Natural killer cell (primary cell): ENCODE measurements at regions not wholly inside any gene's neighbourhood (a gene's known extent, or its start where the extent isn't known, plus 50 kb on each side); places are given as distances from the start of the nearest gene placed in this dataset.

ENCODE experiments used
- ATAC-seq, 3 donors: fragments of 150-1000 bp in 2 of 3; fragments of 200-7000 bp in 1 of 3; cut with Tn5 transposase; 1 replicate in 1 of 3; 2 replicates in 2 of 3; pipeline ENCODE4 v1.10.0; 2021; ENCODE audit warnings: mild to moderate bottlenecking in 2 of 3, moderate library complexity in 2 of 3
- DNase-seq, 2 donors: peaks; one replicate each; pipeline versions ENCODE4 v3.0.0 to v3.0.0-alpha.2; 2013 to 2021; ENCODE audit warnings: mixed read lengths in 1 of 2
- H3K27ac ChIP-seq: one replicate; pipeline ENCODE4 v1.5.1; 2013; ENCODE audit warnings: mild to moderate bottlenecking, low read length
- H3K27me3 ChIP-seq: one replicate; pipeline ENCODE4 v1.6.1; 2013; ENCODE audit warnings: low read length; ENCODE audit not compliant: control insufficient read depth, insufficient read depth
- H3K36me3 ChIP-seq: one replicate; pipeline ENCODE4 v1.6.1; 2013; ENCODE audit warnings: low read length; ENCODE audit not compliant: control insufficient read depth, insufficient read depth
- H3K4me1 ChIP-seq: one replicate; pipeline ENCODE4 v1.6.1; 2013; ENCODE audit warnings: low read length; ENCODE audit not compliant: control insufficient read depth, insufficient read depth
- H3K4me3 ChIP-seq: one replicate; pipeline ENCODE4 v1.5.1; 2013; ENCODE audit warnings: low read length
- H3K9me3 ChIP-seq: one replicate; pipeline ENCODE4 v1.6.1; 2013; ENCODE audit warnings: low read length; ENCODE audit not compliant: control insufficient read depth, insufficient read depth
- H3K27ac Mint-ChIP-seq, 2 donors: one replicate each; pipeline ENCODE4 v1.8.0; 2022; ENCODE audit warnings: mild to moderate bottlenecking in 2 of 2, mixed read lengths in 2 of 2, moderate library complexity in 1 of 2
- H3K27me3 Mint-ChIP-seq, 2 donors: one replicate each; pipeline ENCODE4 v1.8.0; 2022; ENCODE audit warnings: low read depth in 2 of 2, mixed read lengths in 2 of 2
- H3K36me3 Mint-ChIP-seq: one replicate; pipeline ENCODE4 v1.8.0; 2022; ENCODE audit warnings: mixed read lengths
- H3K4me1 Mint-ChIP-seq, 2 donors: one replicate each; pipeline ENCODE4 v1.8.0; 2022; ENCODE audit warnings: mixed read lengths in 2 of 2
- H3K4me3 Mint-ChIP-seq: one replicate; pipeline ENCODE4 v1.8.0; 2022; ENCODE audit warnings: mild to moderate bottlenecking, moderate library complexity, mixed read lengths
- H3K9me3 Mint-ChIP-seq, 2 donors: one replicate each; pipeline ENCODE4 v1.8.0; 2022; ENCODE audit warnings: mixed read lengths in 2 of 2
- CTCF ChIP-seq: fragments of 200-600 bp; IDR thresholded peaks from one replicate; pipeline ENCODE4 v1.8.0; 2022; ENCODE audit warnings: antibody characterized with exemption
- WGBS: methylation state at CpG from one replicate; pipeline ENCODE4 v1.1.7; 2013; ENCODE audit warnings: missing lambda C conversion rate; ENCODE audit not compliant: insufficient coverage; 5-methylcytosine and 5-hydroxymethylcytosine counted together
- intact Hi-C: fragments of 100-400 bp; cut with micrococcal nuclease; formaldehyde crosslinking; loops from one replicate; pipeline ENCODE4 v1.14.2; 2022

DNA sequence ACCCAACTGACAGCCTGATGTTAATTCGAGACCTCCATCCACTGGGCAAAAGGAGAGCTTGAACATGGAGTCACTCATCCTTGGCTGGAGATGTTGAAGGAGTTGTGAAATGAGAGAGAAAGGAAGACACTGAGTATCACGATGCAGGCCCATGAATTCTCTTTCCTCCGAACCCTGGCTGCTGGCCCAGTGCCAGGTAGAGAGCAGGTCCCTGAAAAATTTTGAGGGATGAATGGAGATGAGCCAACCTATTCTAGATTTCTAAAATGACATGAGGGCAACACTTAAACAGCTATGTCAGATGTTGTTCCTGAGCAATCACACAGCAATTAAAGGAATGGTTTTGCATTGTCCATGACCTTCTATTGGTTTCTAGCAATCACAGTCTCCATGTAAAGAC, 355.1 kb upstream of the ZMIZ1 start:
- intact Hi-C loops = no loop called here
- H3K4me1 ChIP-seq = no peaks in the 10 kb centered on the region
- no peaks in the 10 kb centered on the region for H3K36me3 ChIP-seq
- H3K27me3 ChIP-seq = no peaks in the 10 kb centered on the region
- Mint-ChIP-seq H3K4me1 (no peaks in the 10 kb centered on the region), H3K27ac (no peak overlapping the region), H3K4me3 (no peak overlapping the region), H3K9me3 (no peaks in the 10 kb centered on the region), H3K27me3 (peaks cover 16 to 20% of the 10 kb centered on the region in 2 donors), H3K36me3 (no peaks in the 10 kb centered on the region)
- DNase-seq = no peak
- WGBS = 80% methylated on average over 3 of the region's 3 CpGs
- no peak for TF ChIP-seq CTCF
- H3K9me3 ChIP-seq = no peaks in the 10 kb centered on the region
- H3K4me3 ChIP-seq = no peak overlapping the region
- no peak overlapping the region for H3K27ac ChIP-seq
- no peak for ATAC-seq

- TF ChIP-seq CTCF = no peak
- intact Hi-C loops = no loop called here
- no peaks in the 10 kb centered on the region for H3K36me3 Mint-ChIP-seq
- ATAC-seq (no peak), DNase-seq (no peak)
- no peaks in the 10 kb centered on the region for H3K9me3 Mint-ChIP-seq
- H3K27me3 Mint-ChIP-seq = peaks cover 16 to 20% of the 10 kb centered on the region in 2 donors
- no peak overlapping the region for H3K27ac Mint-ChIP-seq
- H3K36me3 ChIP-seq = no peaks in the 10 kb centered on the region
- no peaks in the 10 kb centered on the region for H3K27me3 ChIP-seq
- H3K4me3 Mint-ChIP-seq = no peak overlapping the region
- no peaks in the 10 kb centered on the region for H3K9me3 ChIP-seq
- no peaks in the 10 kb centered on the region for H3K4me1 ChIP-seq
- 81% methylated on average over 2 of the region's 2 CpGs for WGBS
- H3K27ac ChIP-seq = no peak overlapping the region
- H3K4me3 ChIP-seq = no peak overlapping the region
- H3K4me1 Mint-ChIP-seq = no peaks in the 10 kb centered on the region
Observed at GRCh38 chr10:78714225-78714624, 354.5 kb upstream of the ZMIZ1 start.

- Histone ChIP-seq H3K36me3 (no peaks in the 10 kb centered on the region), H3K4me1 (no peaks in the 10 kb centered on the region), H3K27ac (no peak overlapping the region), H3K27me3 (no peaks in the 10 kb centered on the region), H3K4me3 (no peak overlapping the region), H3K9me3 (no peaks in the 10 kb centered on the region)
- DNase-seq = no peak
- Mint-ChIP-seq H3K36me3 (no peaks in the 10 kb centered on the region), H3K4me1 (no peaks in the 10 kb centered on the region), H3K27ac (no peak overlapping the region), H3K9me3 (no peaks in the 10 kb centered on the region), H3K4me3 (no peak overlapping the region), H3K27me3 (peaks cover 14 to 15% of the 10 kb centered on the region in 2 donors)
- 61% methylated on average over 1 of the region's 2 CpGs for WGBS
- TF ChIP-seq CTCF = no peak
- ATAC-seq = no peak
- intact Hi-C loops = no loop called here
Observed at GRCh38 chr10:78715435-78715834, 353.3 kb upstream of the ZMIZ1 start.

GRCh38 chr10:78716043-78716660, 352.6 kb upstream of the ZMIZ1 start:
- Histone ChIP-seq H3K27me3 (no peaks in the 10 kb centered on the region), H3K27ac (no peak overlapping the region), H3K9me3 (no peaks in the 10 kb centered on the region), H3K36me3 (no peaks in the 10 kb centered on the region), H3K4me3 (no peak overlapping the region), H3K4me1 (no peaks in the 10 kb centered on the region)
- Mint-ChIP-seq H3K4me1 (no peaks in the 10 kb centered on the region), H3K27me3 (peaks cover 17 to 19% of the 10 kb centered on the region in 2 donors), H3K4me3 (no peak overlapping the region), H3K27ac (no peak overlapping the region), H3K36me3 (no peaks in the 10 kb centered on the region), H3K9me3 (no peaks in the 10 kb centered on the region)
- DNase-seq (no peak), ATAC-seq (no peak)
- intact Hi-C loops = no loop called here
- WGBS = 89% methylated on average over 6 of the region's 6 CpGs
- no peak for TF ChIP-seq CTCF
